Gastroesophageal sphincter (tissue), 3 donors: ENCODE measurements at regions not wholly inside any gene's neighbourhood (a gene's known extent, or its start where the extent isn't known, plus 50 kb on each side); places are given as distances from the start of the nearest gene placed in this dataset.

Experiments used
- EP300 ChIP-seq: sonication (generic); formaldehyde crosslinking; IDR thresholded peaks from one replicate; pipeline ENCODE4 v1.6.1; 2017; ENCODE audit warnings: antibody characterized with exemption, mild to moderate bottlenecking
- POLR2A ChIP-seq, 2 donors: fragments of 450-650 bp; IDR thresholded peaks; one replicate each; pipeline ENCODE4 v1.6.1; 2017; ENCODE audit warnings: antibody characterized with exemption in 2 of 2, mild to moderate bottlenecking in 2 of 2, moderate library complexity in 1 of 2
- POLR2AphosphoS5 ChIP-seq: sonication (generic); formaldehyde crosslinking; IDR thresholded peaks from one replicate; pipeline ENCODE4 v1.6.1; 2017; ENCODE audit warnings: antibody characterized with exemption
- TF ChIP-seq, protein P1 (sequence below), 4 experiments: fragments of 200-600 bp in 2 of 4; fragments of 450-650 bp in 2 of 4; sonication (generic) in 1 of 4; IDR thresholded peaks; one replicate each; pipeline ENCODE4 v1.5.1; 2017 to 2019; ENCODE audit warnings: antibody characterized with exemption in 4 of 4, mild to moderate bottlenecking in 2 of 4, moderate library complexity in 2 of 4

DNA sequence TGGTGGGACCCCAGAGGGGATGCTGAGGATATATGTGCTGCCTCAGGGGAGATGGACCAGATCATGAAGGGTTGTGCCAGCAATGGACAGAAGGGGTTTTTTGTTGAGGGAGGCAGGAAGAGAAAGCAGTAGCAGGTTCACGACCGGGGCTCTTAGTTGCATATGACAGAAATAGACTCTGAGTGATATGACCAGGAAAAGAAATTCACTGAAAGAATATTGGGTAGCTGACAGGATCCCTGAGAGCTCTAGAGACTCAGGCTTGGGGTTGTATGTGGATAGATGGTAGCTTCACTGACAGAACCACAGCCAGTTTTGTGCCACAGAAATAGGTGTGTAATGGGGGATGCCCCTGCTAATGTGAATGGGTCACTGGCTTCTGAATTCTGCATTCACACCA lies 241.6 kb downstream of the ZNF621 start:
- TF ChIP-seq POLR2A (IDR thresholded peaks at IDR 0.05) (no peak), POLR2AphosphoS5 (no peak), EP300 (no peak)
- TF ChIP-seq, protein P1, sequence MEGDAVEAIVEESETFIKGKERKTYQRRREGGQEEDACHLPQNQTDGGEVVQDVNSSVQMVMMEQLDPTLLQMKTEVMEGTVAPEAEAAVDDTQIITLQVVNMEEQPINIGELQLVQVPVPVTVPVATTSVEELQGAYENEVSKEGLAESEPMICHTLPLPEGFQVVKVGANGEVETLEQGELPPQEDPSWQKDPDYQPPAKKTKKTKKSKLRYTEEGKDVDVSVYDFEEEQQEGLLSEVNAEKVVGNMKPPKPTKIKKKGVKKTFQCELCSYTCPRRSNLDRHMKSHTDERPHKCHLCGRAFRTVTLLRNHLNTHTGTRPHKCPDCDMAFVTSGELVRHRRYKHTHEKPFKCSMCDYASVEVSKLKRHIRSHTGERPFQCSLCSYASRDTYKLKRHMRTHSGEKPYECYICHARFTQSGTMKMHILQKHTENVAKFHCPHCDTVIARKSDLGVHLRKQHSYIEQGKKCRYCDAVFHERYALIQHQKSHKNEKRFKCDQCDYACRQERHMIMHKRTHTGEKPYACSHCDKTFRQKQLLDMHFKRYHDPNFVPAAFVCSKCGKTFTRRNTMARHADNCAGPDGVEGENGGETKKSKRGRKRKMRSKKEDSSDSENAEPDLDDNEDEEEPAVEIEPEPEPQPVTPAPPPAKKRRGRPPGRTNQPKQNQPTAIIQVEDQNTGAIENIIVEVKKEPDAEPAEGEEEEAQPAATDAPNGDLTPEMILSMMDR (IDR thresholded peaks at IDR 0.05) = no peak
